ENCODE measurements at regions not wholly inside any gene's neighbourhood (a gene's known extent, or its start where the extent isn't known, plus 50 kb on each side); places are given as distances from the start of the nearest gene placed in this dataset.

DNA sequence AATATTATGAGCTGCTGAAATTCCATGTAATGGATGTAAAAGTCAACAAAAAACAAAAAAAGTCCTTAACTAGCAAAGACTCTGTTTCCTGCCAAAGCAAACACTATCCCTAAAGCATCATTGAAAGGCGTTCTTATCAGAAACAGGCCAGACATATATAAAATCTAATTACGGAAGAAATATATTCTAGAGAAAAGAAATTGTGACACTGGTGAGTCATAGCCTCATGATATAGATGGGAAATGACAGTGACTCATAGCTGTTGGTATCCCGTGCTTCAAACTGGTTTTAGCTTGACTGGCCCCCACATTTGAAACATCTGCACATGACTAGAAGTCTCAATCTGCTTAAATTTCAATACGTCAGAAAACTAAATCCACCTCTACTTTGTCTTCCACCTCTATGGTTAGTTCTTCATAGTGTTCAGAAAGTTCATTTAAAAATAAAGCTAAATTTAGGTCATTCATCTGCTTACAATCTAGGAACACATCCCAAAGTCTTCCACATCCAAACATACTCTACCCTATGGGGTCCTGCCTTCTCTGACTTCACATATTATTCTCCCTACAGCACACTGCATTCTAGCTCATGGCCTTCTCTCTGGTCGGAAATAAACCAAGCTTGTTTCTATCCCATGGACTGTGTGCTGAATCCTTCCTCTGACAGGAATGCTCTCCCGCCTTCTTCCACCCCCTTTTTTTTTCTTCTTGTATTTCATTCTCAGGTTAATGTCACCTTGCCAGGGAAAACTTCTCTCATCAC lies 456.3 kb upstream of the ARRDC4 start:
- TF ChIP-seq POLR2AphosphoS5 (IDR thresholded peaks at IDR 0.05; ENCODE audit: low read depth, low read length) = no peak; the same call in 1 of the 2 replicates
- no peak for TF ChIP-seq TAF1 (IDR thresholded peaks at IDR 0.05; ENCODE audit: borderline replicate concordance, insufficient read depth, low read length)
- 0 out of 2 replicates have a peak, but pooled peaks have one; percentile 51 for TF ChIP-seq SIN3A (IDR thresholded peaks at IDR 0.05; ENCODE audit: borderline replicate concordance, insufficient read depth, low read length)

Measured in PFSK-1 (cell line).